HG03432 (cell line): ENCODE measurements at regions not wholly inside any gene's neighbourhood (a gene's known extent, or its start where the extent isn't known, plus 50 kb on each side); places are given as distances from the start of the nearest gene placed in this dataset.
"Not testable (repeated sequence)": the region's sequence is repeated elsewhere in the genome, so short reads cannot be mapped to it uniquely, and the experiment has no call there.

Experiments used
- ATAC-seq: cut with Tn5 transposase; IDR thresholded peaks from one replicate; pipeline ENCODE4 v1.9.1; 2021; ENCODE audit warnings: mild to moderate bottlenecking, moderate library complexity; ENCODE audit not compliant: unreplicated experiment

DNA sequence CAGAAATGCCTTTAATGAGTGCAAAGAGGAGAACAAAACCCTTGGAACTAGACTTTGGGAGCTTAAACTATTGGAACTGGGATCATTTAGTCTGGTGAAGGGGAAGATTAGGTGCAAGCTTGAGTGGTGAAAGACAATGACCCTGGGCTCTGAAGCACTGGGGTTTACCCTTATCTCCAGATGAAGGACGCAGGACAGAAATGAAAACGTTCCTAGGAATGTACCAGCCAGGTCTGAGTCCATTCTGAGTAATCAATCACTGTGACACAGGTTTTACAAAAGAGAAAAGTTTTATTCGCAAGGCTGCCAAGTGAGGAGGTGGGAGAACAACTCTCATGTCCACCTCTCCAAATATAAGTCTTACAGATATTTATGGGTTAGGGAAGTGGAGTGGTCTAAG is 249.1 kb downstream of the LRIG3 start:
- ATAC-seq, result no peak

DNA sequence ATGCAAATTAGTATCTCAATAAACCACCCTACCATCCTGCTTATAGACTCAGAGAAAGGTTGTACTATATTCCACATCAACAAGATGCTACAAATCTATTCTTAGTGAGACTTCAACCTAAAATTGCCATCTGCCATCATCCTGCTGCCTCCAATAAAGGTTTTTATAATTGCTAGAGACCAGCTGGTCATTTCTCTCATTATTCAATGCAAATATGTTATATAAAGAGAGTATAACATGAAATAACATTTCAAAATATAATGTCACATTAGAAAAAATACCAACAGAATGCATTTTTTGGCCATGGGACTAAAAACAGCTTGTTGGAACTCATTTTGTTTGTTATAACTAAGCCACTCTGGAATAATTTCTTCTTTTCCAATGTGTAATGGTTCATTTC is 247.3 kb downstream of the LRIG3 start:
- ATAC-seq, result no peak

DNA sequence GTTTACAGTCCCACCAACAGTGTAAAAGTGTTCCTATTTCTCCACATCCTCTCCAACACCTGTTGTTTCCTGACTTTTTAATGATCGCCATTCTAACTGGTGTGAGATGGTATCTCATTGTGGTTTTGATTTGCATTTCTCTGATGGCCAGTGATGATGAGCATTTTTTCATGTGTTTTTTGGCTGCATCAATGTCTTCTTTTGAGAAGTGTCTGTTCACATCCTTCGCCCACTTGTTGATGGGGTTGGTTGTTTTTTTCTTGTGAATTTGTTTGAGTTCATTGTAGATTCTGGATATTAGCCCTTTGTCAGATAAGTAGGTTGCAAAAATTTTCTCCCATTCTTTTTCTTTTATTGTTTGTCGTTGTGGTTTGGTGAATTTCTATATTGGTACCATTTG is 242.5 kb downstream of the LRIG3 start:
- not testable (repeated sequence) for ATAC-seq

DNA sequence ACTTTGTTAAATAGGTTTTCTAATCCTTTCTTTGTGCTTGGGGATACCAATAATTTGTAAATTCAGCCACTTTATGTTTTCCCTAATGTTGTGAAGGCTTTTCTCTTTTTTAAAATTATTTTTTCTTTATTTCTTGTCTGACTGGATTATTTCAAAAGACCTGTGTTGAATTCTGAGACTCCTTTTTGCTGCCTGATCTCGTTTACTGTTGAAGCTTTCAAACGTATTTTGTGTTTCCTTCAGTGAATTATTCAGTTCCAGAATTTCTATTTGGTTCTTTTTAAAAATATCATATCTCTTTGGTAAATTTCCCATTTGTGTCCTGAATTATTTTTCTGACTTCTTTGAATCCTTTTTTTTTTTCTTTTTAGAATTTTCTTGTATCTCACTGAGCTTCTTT is 241.6 kb downstream of the LRIG3 start:
- ATAC-seq, result no peak

DNA sequence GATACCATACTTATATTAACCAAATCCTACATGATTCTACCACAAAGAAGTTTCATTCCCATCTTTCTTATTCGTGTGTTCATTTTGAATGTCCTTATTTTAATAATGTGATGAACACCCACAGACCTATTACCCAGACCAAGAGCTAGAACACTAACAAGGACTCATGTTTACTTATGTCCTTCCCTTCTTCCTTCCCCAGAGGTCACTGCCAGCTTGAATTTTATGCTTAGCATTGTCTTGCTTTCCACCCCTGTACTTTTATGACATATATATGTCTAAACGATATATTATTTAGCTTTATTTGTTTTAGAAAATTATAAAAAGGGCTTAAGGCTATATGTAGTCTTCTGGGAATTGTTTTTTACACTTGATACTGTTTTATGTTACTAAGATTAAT is 238.6 kb downstream of the LRIG3 start:
- ATAC-seq, result no peak

DNA sequence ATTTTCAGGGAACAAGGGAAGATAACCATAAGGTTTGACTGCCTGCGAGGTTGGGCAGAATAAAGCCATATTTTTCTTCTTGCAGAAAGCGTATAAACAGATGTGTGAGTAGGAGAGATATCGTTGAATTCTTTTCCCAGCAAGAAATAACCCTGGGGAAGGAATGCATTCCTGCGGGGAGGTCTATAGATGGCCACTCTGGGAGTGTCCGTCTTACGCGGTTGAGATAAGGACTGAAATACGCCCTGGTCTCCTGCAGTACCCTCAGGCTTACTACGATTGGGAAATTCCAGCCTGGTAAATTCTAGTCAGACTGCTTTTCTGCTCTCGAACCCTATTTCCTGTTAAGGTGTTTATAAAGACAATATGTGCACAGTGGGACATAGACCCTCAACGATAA is 225.0 kb downstream of the LRIG3 start:
- ATAC-seq, result no peak

DNA sequence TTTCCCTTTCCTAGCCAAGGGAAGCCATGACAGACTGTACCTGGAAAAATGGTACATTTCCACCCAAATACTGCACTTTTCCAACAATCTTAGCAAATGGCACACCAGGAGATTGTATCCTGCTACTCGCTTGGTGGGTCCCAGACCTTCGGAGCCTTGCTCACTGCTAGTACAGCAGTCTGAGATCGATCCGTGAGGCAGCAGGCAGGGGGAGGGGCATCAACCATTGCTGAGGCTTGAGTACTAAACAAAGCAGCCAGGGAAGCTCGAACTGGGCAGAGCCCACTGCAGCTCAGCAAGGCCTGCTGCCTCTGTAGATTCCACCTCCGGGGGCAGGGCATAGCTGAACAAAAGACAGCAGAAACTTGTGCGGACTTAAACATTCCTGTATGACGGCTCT is 218.8 kb downstream of the LRIG3 start:
- no peak for ATAC-seq

DNA sequence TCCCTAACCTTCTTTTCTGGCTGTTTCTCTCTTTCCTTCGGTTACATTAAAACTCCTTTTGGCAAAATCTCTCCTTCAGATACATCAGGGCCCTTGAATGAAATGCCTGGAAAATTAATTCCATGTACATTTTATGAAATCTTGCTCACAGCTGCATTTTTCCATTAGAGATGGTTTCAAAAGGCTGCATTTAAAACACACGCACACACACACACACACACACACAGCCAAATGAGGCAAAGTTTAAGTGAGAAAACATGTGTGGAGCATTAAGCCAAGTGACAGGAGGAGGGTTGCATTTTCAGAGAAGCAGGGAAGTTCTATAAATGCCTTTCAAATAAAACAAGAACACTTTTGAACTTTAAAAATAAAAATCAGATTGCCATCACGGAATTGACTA is 216.4 kb downstream of the LRIG3 start:
- ATAC-seq, result no peak

DNA sequence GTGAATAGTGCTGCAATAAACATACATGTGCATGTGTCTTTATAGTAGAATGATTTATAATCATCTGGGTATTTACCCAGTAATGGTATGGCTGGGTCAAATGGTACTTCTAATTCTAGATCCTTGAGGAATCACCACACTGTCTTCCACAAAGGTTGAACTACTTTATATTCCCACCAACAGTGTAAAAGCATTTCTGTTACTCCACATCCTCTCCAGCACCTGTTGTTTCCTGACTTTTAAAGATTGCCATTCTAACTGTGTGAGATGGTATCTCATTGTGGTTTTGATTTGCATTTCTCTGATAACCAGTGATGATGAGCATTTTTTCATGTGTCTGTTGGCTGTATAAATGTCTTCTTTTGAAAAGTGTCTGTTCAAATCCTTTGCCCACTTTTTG is 215.5 kb downstream of the LRIG3 start:
- not testable (repeated sequence) for ATAC-seq

DNA sequence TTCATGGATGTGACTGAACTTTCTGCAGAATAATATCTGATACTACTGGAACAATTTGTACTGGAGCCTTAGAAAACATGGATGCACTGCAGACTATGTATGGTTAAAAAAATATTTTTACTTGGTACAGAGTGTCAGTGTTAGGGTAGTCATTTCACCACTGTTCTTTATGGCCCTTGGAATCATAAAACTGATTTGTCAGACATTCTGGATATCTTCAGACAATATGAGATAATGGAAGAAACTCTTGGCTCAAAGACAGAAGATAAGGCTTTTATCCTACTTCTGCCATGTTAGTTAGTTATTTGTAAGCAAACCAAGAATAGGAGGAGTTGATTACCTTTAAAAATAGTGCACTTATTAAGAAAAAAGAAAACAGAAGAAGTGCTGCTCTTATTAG is 209.4 kb downstream of the LRIG3 start:
- no peak for ATAC-seq

DNA sequence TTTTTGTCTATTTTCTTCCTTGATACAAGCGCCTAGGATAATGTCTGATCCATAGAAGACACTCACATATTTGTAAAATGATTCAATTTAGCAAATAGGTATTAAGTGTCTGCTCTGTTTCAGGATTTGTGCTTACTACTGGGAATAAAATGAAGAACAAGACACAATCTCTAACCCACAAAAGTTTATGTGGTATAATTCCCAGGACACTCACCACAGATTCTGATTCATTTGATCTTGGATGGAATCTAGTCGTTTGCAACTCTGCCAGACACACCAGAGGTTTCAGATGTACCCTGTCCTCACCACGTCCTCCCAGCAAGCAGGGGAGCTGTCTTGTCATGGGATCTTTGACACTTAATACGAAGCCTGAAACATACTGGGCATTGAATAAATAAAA is 208.3 kb downstream of the LRIG3 start:
- ATAC-seq, result no peak

DNA sequence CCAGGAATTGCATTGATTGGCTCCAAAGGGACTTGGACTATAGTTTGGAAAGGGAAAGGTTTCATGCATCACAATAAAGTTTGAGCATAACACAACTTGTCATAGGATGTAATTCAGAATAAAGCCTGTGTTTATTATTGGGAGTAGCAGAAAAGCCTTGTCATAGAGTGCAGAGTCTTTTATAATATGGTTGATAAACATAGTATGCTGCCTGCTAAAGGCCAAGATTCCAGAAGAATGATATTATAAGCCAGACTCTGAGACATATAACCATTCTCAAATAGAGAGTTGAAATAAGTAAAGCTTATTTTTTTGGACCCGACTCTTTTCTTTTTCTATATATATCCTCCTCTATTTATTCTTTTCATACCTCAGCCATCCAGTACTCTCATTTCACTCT is 207.3 kb downstream of the LRIG3 start:
- ATAC-seq, result no peak

DNA sequence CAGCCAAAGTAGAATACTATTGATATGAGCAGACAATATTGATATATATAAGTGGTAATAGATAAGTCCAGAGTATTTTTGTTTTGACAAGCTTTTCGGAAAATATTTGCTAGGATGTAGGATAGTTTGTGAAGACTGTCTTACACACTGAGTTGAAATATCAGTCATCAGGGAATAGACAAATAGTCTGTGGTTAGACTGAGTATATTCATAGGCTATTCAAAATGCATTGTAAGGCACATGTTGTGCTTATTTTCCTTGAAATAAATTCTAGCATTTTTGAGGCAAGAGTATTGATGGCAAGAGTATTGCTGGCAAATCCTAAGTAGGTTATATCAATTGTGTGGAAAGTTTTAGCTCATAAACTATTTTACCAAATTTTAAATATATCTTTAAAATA is 201.1 kb downstream of the LRIG3 start:
- no peak for ATAC-seq

DNA sequence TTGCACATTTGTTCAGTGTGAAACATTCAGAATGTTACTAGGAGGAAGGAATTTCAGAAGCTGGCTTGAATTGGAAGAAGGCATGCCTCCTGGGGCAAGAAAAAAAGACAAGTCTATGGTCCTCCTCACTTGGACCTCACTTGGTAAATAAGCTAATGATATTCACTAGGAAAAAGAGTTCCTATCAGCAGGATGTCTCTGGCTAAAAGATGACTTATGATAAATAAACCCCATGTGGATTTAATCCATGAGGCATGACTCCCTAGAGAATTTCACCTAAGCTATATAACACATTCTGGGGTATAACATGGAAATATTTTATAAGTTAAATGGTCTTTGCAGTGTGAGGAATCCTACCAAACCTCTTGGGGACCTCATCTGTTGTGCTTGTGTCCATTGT is 199.9 kb downstream of the LRIG3 start:
- no peak for ATAC-seq

DNA sequence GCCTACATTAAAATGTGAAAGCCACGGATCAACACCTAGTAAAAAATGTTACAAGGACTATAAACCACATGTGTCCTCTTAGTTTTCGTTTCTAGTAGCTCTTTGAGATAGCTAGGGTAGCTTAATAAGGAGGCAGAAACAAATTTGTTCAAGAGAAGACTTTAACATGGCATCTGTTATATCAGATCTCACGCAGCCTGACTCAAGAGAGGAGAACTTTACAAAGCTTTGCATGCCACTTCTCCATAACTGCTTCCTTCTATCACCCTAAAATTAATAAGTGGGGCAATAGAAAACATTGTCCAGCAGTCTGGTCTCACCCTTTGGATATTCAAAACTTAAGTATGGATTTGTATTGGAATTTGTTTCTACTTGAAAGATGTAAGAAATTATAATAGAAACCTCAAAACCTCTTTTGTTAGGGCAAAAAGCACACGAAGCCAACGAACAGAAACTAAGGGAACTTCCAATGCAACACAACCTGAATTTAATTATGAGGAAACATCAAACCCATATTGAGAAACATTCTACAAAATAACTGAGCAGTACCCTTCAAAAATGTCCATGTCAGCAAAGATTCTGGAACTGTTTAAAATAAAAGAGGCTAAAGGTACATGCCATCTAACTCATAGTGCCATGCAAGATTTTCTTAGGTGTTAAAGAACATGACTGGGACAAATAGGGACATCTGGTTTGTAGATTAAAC is 194.8 kb downstream of the LRIG3 start:
- no peak for ATAC-seq

DNA sequence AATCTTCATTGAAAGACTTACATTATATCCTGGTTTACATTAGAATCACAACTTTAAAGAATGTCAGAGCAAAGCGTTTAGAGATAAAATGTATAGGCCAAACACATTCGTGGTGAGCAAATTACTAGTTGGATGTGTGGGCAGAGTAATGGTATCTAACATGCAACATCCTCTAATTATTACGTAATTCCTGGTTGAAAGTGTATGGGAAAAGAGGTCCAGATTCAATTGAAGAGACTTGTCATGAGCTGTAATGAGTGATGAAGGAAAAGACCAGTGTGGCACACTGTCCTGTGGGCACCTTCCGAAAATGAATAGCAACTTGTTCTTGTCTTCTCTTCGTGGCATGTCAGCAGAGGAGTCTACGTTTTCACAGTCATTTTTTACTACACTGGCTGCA is 192.8 kb downstream of the LRIG3 start:
- ATAC-seq, result no peak

DNA sequence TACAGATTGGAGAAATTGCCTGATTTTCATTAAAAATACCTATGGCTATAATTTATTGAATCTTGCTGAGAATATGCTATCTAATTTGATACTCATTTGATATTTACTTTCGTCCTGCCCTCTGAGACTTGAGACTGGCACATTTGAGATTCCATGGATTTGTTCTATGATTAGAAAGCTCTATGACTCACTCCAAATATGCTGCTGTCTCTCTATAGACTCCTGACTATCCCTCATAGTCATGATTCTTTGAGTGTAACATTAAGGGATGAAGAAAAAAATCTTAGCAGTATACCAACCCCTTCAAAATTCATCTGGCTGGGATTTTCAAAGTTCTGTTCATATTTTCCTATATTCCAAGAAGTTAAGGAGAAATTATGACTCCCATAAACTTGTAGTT is 191.9 kb downstream of the LRIG3 start:
- no peak for ATAC-seq

DNA sequence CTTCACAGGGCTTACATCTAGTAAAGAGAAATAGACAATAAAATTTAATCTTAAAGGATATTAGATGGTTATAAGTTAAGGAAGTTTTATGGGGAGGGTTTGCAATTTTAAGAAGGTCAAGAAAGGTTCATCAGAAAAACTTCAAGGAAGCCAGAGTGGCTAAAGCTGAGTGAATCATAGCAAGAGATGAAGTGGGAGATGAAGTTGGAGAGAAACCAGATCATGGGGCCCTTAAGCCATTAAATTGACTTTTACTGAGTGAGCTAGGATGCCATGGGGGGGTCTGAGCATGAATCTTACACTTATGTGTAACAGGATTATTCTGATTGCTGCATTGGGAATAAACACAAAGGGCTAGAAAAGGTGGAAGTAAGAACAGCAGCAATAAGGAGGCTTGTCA is 189.2 kb downstream of the LRIG3 start:
- ATAC-seq, result no peak

DNA sequence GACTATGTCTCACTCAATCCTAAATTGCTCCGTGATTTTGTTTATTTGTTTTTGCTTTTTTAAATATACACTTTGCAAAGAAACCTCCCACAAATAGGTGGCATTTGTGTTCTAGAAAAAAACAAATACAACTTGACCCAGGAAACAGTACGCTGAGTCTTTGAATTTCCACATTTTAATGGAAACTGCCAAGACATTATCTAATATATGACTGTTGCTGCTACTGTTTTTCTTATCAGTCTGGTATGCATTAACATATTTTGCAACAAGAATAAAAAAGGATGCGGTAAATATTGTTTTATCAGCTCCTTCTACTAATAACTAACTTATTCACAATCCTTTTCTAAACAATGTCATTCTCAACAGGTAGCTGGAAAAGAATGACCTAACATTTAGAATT is 187.4 kb downstream of the LRIG3 start:
- ATAC-seq, result no peak

DNA sequence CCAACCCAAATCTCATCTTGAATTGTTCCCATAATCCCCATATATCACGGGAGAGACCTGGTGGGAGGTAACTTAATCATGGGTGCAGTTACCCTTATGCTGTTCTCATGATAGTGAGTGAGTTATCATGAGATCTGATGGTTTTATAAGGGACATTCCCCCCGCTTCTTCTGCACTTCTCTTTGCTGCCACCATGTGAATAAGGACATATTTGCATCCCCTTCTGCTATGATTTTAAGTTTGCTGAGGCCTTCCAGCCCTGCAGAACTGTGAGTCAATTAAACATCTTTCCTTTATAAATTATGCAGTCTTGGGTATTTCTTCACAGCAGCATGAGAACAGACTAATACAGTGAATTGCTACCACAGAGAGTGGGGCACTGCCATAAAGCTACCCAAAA is 179.1 kb downstream of the LRIG3 start:
- ATAC-seq, result no peak

DNA sequence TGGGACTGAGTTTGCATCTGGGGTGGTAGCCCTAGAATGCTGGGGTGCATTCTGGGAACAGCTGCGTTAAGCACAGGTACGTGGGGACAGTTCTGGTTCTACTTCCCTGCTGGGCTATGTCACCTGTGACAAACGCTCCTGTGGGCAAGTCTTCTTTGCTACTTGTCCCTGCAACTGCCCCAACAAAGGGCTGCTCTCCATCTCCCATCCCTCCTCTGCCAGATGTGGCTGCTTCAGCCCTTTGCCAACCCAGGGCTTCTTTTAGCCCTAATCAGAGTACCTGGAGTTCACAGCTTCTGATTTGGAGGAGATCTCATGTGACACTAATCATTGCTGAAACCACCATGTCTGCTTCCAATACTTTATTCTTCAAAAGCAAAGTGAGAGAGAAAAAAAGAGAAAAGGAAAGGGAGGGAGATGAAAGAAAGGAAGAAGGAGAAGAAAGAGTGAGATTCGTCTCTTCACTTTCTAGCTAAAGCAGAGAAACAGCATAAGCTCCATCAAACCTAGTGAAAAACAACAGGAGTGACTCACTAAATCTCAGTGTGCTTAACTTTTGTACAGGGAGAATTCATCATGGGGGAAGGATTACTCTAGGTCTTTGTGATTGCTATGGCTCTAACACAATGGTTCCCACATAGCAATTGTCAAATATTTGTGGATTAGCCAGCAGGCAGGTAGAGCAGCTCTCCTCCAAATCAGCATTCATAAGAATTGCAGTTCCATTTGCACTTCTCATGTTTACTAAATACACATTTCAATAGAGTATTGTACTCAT is 174.8 kb downstream of the LRIG3 start:
- ATAC-seq, result no peak

DNA sequence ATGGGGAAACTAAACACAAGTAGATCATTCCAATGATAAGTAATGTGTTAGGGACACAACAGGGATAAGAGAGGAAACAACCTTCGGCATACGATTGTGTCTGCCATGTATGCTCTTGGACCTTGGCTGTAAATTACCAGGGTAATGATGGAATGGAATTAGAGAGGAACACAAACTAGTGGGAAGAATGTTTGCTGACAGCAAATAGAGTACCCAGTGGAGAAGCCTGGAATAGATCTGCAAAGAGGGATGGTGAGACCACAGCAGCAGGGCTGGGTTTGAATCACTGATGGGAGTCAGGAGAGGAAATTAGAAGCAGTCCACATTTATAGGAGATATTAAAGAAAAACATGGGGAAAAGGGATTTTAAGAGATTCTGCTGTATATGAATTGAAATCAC is 172.8 kb downstream of the LRIG3 start:
- ATAC-seq, result no peak

DNA sequence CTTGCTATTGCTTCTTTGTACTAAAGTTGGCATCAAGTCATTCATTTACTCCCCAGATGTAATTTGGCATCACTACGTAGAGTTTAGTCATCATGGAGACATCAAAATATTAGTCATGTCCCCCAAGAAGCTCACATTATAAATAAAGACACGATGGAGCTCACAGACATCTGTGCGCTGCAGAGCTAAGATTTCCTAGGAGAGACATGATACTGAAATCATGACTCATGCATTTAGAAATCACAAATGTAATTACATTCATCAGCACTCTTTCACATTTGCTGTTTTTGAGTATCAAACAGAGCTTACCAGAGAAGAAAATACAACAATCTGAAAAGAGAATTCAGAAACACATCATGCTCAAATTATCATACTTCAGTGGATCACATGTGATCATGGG is 169.8 kb downstream of the LRIG3 start:
- no peak for ATAC-seq
